GM12892 (cell line): ENCODE measurements at regions not wholly inside any gene's neighbourhood (a gene's known extent, or its start where the extent isn't known, plus 50 kb on each side); places are given as distances from the start of the nearest gene placed in this dataset.

Source experiments
- POLR2A ChIP-seq: IDR thresholded peaks from 2 replicates; pipeline ENCODE4 v1.6.1; 2011; ENCODE audit warnings: low read depth, low read length, control low read depth
- POLR2AphosphoS5 ChIP-seq: IDR thresholded peaks from 2 replicates; pipeline ENCODE4 v1.6.1; 2011; ENCODE audit warnings: low read depth, low read length, control low read depth
- TAF1 ChIP-seq: IDR thresholded peaks from 2 replicates; pipeline ENCODE4 v1.6.1; 2011; ENCODE audit warnings: low read depth, mild to moderate bottlenecking, control low read depth, low read length, borderline replicate concordance

DNA sequence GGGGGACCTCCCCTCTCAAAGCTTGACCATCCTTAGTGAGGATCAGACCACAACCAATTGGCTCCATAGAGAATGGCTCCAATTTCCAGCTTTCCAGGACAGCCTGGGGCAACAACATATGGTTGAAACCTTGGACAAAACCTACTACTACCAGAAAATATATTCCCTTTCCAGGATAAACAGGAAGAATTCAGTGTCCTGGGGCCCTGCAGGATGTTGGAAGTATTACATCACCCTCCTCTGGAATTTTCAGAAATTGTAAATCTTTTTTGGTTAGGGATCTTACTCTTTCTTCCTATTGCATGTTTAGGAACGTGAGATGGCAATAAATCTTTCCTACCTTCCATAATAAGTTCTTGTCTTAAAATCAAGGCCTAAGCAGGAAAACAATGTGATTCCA lies 158.9 kb upstream of the MEIS1 start:
- no peak for TF ChIP-seq POLR2AphosphoS5
- TF ChIP-seq POLR2A: no peak
- no peak for TF ChIP-seq TAF1
